ENCODE measurements at regions not wholly inside any gene's neighbourhood (a gene's known extent, or its start where the extent isn't known, plus 50 kb on each side); places are given as distances from the start of the nearest gene placed in this dataset.

DNA sequence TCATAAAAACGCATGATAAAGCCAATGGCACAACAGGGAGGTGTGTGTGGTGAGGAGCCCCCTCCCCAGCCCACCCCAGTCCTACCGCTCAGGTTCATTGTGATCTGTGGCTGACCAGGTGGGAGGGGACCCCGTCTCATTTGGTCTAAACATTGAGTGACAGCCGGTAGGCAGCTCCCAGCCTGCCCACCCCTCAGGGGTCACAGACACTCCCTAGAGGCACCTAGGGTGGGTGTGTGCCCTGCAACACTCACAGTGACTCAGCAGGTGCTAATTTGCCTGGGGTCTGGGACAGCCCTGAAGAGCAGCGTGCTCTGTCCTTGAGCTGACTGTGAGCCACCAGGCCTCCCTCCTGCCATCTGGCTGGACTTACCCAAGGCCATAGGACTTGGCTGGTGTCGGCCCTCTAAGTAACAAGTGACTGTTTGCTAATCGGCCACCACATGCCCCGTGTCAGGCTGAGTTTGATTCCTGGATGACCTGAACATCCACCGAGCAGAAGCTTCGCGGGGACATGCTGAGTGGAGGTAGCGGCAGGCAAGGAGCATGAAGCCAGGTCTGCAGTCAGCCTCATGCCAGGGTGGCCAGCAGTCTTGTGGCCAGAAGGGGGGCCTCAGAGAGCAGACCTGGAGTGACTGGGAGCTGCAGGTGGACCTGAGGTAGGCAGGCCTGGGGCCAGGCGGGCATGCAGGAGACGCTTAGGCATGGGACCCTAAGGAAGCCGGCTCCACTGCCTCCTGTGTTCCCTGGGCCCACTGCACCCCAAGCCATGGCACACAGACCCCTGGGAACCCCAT is 282.3 kb upstream of the SHH start:
- BruUV-seq (replicated peaks), result no TSS peak
- no peaks in the 10 kb centered on the region for H3K9me3 Mint-ChIP-seq (ENCODE audit: low read depth, unreplicated experiment)
- no peaks in the 10 kb centered on the region for H3K27me3 Mint-ChIP-seq (ENCODE audit: unreplicated experiment)
- CTCF ChIA-PET, result no interaction called here
- intact Hi-C loops (cut with micrococcal nuclease; ENCODE audit: unreplicated experiment), result no loop called here
- no peak overlapping the region for H3K27ac Mint-ChIP-seq (ENCODE audit: unreplicated experiment)
- no peak overlapping the region for H3K4me3 Mint-ChIP-seq (ENCODE audit: low read depth, unreplicated experiment)
- DNase-seq, result no peak
- H3K36me3 Mint-ChIP-seq (ENCODE audit: insufficient read depth, unreplicated experiment), result no peaks in the 10 kb centered on the region
- H3K4me1 Mint-ChIP-seq (ENCODE audit: low read depth, unreplicated experiment), result no peaks in the 10 kb centered on the region
- TF ChIP-seq, protein P1, sequence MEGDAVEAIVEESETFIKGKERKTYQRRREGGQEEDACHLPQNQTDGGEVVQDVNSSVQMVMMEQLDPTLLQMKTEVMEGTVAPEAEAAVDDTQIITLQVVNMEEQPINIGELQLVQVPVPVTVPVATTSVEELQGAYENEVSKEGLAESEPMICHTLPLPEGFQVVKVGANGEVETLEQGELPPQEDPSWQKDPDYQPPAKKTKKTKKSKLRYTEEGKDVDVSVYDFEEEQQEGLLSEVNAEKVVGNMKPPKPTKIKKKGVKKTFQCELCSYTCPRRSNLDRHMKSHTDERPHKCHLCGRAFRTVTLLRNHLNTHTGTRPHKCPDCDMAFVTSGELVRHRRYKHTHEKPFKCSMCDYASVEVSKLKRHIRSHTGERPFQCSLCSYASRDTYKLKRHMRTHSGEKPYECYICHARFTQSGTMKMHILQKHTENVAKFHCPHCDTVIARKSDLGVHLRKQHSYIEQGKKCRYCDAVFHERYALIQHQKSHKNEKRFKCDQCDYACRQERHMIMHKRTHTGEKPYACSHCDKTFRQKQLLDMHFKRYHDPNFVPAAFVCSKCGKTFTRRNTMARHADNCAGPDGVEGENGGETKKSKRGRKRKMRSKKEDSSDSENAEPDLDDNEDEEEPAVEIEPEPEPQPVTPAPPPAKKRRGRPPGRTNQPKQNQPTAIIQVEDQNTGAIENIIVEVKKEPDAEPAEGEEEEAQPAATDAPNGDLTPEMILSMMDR (IDR thresholded peaks at IDR 0.05; ENCODE audit: unreplicated experiment), result no peak

DNA sequence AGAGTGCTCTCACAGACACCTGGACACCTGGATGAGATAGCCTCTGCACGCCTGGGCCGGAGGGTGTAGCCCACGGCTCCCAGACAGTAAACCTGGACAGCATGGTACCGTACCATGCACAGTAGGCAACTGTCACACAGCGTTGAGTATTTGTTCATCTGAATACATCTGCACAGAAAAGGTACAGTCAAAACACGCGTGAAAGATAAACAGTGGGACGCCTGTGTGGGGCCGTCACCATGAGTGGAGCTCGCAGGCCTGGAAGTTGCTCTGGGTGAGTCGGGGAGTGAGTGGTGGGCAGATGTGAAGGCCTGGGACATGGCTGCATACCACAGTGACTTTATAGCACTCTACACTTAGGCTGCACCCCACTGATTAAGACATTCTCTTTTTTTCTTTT is 280.0 kb upstream of the SHH start:
- no peak overlapping the region for H3K27ac Mint-ChIP-seq (ENCODE audit: unreplicated experiment)
- H3K36me3 Mint-ChIP-seq (ENCODE audit: insufficient read depth, unreplicated experiment), result no peaks in the 10 kb centered on the region
- CTCF ChIA-PET, result no interaction called here
- no peak overlapping the region for H3K4me3 Mint-ChIP-seq (ENCODE audit: low read depth, unreplicated experiment)
- H3K9me3 Mint-ChIP-seq (ENCODE audit: low read depth, unreplicated experiment), result no peaks in the 10 kb centered on the region
- no peaks in the 10 kb centered on the region for H3K4me1 Mint-ChIP-seq (ENCODE audit: low read depth, unreplicated experiment)
- no peak for DNase-seq
- no peaks in the 10 kb centered on the region for H3K27me3 Mint-ChIP-seq (ENCODE audit: unreplicated experiment)
- TF ChIP-seq, protein P1 (IDR thresholded peaks at IDR 0.05; ENCODE audit: unreplicated experiment), result no peak
- no TSS peak for BruUV-seq (replicated peaks)
- intact Hi-C loops (cut with micrococcal nuclease; ENCODE audit: unreplicated experiment), result no loop called here

DNA sequence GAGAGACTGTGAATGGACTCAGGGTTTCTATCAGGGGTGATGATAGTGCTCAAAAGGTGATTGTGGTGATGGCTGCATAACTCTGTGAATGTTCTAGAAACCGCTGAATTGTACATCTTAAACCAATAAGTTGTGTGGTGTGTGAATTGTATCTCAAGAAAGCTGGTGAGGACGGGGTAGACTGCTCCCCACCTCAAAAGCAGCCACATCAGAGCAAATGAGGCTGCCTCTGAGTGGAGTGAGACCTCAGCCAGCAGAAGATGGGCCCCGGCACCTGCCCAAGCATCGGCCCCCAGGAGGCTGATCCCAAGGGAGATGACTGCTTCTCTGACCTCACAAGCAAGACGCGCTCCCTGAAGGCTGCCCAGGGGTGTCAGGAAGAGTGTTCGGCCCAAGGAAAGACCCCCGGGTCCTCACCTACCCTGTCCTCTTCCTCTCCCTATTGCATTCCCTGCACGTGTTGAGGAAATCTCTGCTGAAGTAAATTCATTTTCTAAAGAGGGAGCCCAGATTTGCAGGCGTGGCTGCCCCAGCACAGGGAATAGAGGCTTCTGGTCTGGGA is 279.3 kb upstream of the SHH start:
- Mint-ChIP-seq H3K36me3 (ENCODE audit: insufficient read depth, unreplicated experiment) (no peaks in the 10 kb centered on the region), H3K4me1 (ENCODE audit: low read depth, unreplicated experiment) (no peaks in the 10 kb centered on the region), H3K27me3 (ENCODE audit: unreplicated experiment) (no peaks in the 10 kb centered on the region), H3K9me3 (ENCODE audit: low read depth, unreplicated experiment) (no peaks in the 10 kb centered on the region), H3K4me3 (ENCODE audit: low read depth, unreplicated experiment) (no peak overlapping the region), H3K27ac (ENCODE audit: unreplicated experiment) (no peak overlapping the region)
- no TSS peak for BruUV-seq (replicated peaks)
- TF ChIP-seq, protein P1 (IDR thresholded peaks at IDR 0.05; ENCODE audit: unreplicated experiment), result no peak
- CTCF ChIA-PET, result no interaction called here
- intact Hi-C loops (cut with micrococcal nuclease; ENCODE audit: unreplicated experiment), result no loop called here
- DNase-seq, result no peak

DNA sequence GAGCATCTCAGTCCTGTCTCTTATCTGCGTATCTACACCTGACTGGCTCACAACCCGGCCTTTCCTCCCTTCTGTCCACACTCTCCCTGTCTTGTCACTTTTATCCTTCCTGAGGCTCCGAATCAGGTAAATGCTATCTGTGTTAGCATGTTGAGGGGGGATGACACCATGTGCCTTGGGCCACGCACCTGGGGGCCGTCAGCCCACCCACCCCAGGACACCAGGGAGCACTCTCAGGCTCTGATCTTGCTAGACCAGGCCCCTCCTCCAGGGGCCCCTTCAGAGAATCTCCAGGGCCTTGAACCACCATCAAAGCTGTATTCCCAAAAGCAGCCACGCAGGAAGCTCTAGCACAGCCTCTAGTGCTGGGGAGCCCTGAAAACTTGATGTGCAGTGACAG is 278.7 kb upstream of the SHH start:
- intact Hi-C loops (cut with micrococcal nuclease; ENCODE audit: unreplicated experiment), result no loop called here
- CTCF ChIA-PET, result no interaction called here
- Mint-ChIP-seq H3K27ac (ENCODE audit: unreplicated experiment) (no peak overlapping the region), H3K27me3 (ENCODE audit: unreplicated experiment) (no peaks in the 10 kb centered on the region), H3K36me3 (ENCODE audit: insufficient read depth, unreplicated experiment) (no peaks in the 10 kb centered on the region), H3K4me1 (ENCODE audit: low read depth, unreplicated experiment) (no peaks in the 10 kb centered on the region), H3K4me3 (ENCODE audit: low read depth, unreplicated experiment) (no peak overlapping the region), H3K9me3 (ENCODE audit: low read depth, unreplicated experiment) (no peaks in the 10 kb centered on the region)
- no TSS peak for BruUV-seq (replicated peaks)
- DNase-seq, result no peak
- TF ChIP-seq, protein P1 (IDR thresholded peaks at IDR 0.05; ENCODE audit: unreplicated experiment), result no peak
